ENCODE measurements at regions not wholly inside any gene's neighbourhood (a gene's known extent, or its start where the extent isn't known, plus 50 kb on each side); places are given as distances from the start of the nearest gene placed in this dataset.

DNA sequence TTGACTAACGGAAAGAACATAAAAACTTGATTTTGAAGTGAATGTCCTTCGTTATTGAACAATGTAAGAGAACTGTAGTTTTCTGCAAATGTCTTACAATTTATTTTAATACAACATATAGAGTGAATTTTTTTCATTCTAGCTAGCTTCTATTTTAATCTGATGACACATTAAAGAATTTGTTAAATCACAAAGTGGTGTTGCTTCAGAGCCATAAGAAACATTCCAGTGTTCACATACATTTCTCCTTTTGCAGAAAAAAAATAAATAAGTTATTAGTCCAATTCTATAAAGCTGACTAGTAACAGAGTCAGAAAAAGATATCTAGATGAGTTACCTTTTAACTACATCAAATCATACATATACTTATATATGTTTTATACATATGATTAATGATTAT, 914.3 kb upstream of the SLC39A10 start:
- no peaks in the 10 kb centered on the region for H3K9me3 Mint-ChIP-seq (ENCODE audit: unreplicated experiment)
- no peaks in the 10 kb centered on the region for H4K20me1 ChIP-seq (ENCODE audit: insufficient read depth, low read length)
- H3K4me1 Mint-ChIP-seq (ENCODE audit: low read depth, unreplicated experiment): no peaks in the 10 kb centered on the region
- no peaks in the 10 kb centered on the region for H3K27me3 Mint-ChIP-seq (ENCODE audit: low read depth, unreplicated experiment)
- no peaks in the 10 kb centered on the region for H3K36me3 Mint-ChIP-seq (ENCODE audit: low read depth, unreplicated experiment)
- H3K9ac ChIP-seq (ENCODE audit: low read length): no peak overlapping the region
- H3K4me1 ChIP-seq (ENCODE audit: insufficient read depth, low read length): no peaks in the 10 kb centered on the region
- H3K36me3 ChIP-seq (ENCODE audit: insufficient read depth, low read length): no peaks in the 10 kb centered on the region
- TF ChIP-seq CTCF (IDR thresholded peaks at IDR 0.05; ENCODE audit: insufficient read depth, low read depth, low read length) (no peak), EZH2 (IDR thresholded peaks at IDR 0.05; ENCODE audit: insufficient read depth, low read length) (no peak)
- FAIRE-seq (no peak), DNase-seq (ENCODE audit: low read depth) (no peak)
- H3K27ac ChIP-seq (ENCODE audit: low read depth, low read length): no peak overlapping the region
- no peak overlapping the region for H2AFZ ChIP-seq (ENCODE audit: low read depth, low read length)
- no peaks in the 10 kb centered on the region for H3K9me3 ChIP-seq (ENCODE audit: insufficient read depth, low read depth, low read length)
- H3K79me2 ChIP-seq (ENCODE audit: insufficient read depth, low read length): no peaks in the 10 kb centered on the region
- H3K27me3 ChIP-seq (ENCODE audit: insufficient read depth, low read length): no peaks in the 10 kb centered on the region
- H3K4me2 ChIP-seq (ENCODE audit: low read length): no peak overlapping the region
- no peak overlapping the region for H3K27ac Mint-ChIP-seq (ENCODE audit: unreplicated experiment)
- no peak overlapping the region for H3K4me3 Mint-ChIP-seq (ENCODE audit: unreplicated experiment)
- no peak overlapping the region for H3K4me3 ChIP-seq (ENCODE audit: insufficient read depth, low read depth, low read length)

DNA sequence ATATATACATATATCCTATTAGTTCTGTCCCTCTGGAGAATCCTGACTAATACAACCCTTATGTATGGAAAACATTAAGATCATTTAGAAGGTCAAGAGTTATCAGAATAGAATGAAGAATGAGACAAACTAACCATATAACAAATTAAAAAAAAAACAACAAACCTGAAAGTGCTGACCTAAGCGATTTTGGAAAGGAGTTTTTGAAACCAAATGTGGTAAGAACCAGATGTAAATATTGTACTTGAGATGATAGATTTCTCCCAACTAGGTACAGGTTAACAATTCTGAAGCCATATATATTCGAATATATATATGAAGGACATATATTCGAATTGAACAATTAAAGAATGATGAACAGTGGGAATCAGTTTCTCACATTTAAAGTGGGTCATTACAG, 917.8 kb upstream of the SLC39A10 start:
- Histone ChIP-seq H3K4me3 (ENCODE audit: insufficient read depth, low read depth, low read length) (no peak overlapping the region), H2AFZ (ENCODE audit: low read depth, low read length) (no peak overlapping the region), H3K27me3 (ENCODE audit: insufficient read depth, low read length) (no peaks in the 10 kb centered on the region), H3K9ac (ENCODE audit: low read length) (no peak overlapping the region), H3K9me3 (ENCODE audit: insufficient read depth, low read depth, low read length) (no peaks in the 10 kb centered on the region), H3K4me1 (ENCODE audit: insufficient read depth, low read length) (no peaks in the 10 kb centered on the region), H4K20me1 (ENCODE audit: insufficient read depth, low read length) (no peaks in the 10 kb centered on the region), H3K79me2 (ENCODE audit: insufficient read depth, low read length) (no peaks in the 10 kb centered on the region), H3K4me2 (ENCODE audit: low read length) (no peak overlapping the region), H3K36me3 (ENCODE audit: insufficient read depth, low read length) (no peaks in the 10 kb centered on the region), H3K27ac (ENCODE audit: low read depth, low read length) (no peak overlapping the region)
- no peaks in the 10 kb centered on the region for H3K27me3 Mint-ChIP-seq (ENCODE audit: low read depth, unreplicated experiment)
- no peak for FAIRE-seq
- no peaks in the 10 kb centered on the region for H3K4me1 Mint-ChIP-seq (ENCODE audit: low read depth, unreplicated experiment)
- H3K27ac Mint-ChIP-seq (ENCODE audit: unreplicated experiment): no peak overlapping the region
- peaks cover 4% of the 10 kb centered on the region for H3K9me3 Mint-ChIP-seq (ENCODE audit: unreplicated experiment)
- TF ChIP-seq EZH2 (IDR thresholded peaks at IDR 0.05; ENCODE audit: insufficient read depth, low read length) (no peak), CTCF (IDR thresholded peaks at IDR 0.05; ENCODE audit: insufficient read depth, low read depth, low read length) (no peak)
- no peak overlapping the region for H3K4me3 Mint-ChIP-seq (ENCODE audit: unreplicated experiment)
- no peak for DNase-seq (ENCODE audit: low read depth)
- H3K36me3 Mint-ChIP-seq (ENCODE audit: low read depth, unreplicated experiment): no peaks in the 10 kb centered on the region

DNA sequence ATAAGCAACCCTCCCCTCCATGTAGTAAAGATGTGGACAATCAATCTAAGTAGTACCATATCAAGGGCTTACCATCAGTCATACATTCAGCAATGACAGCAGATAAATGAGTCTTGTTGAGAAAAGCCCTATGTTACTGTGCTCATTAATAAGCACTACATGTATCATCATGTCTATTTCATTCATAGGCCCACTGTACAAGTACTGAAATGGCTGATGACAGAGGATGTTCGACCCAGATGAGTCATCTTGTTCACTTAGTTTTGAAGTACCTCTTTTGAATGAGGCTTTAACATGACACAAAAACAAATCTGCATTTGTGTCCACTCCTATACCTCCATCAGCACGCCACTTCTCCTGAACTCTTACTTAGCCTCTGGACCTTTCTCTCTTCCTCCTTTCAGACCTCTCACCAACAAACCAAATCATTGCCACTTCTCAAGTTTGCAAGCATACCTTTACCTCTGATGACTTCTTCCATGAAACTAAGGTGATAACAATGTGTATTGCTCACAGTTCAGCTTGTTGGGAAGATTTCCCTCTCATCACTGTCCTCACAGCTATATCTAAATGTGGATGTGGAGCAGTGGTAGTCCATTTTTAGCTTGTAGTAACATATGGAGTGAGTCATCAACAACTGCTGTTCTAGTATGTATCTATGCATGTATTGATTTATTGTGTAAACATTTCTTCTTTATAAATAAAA, 921.0 kb upstream of the SLC39A10 start:
- H3K27me3 ChIP-seq (ENCODE audit: insufficient read depth, low read length): no peaks in the 10 kb centered on the region
- Mint-ChIP-seq H3K9me3 (ENCODE audit: unreplicated experiment) (peaks cover 4% of the 10 kb centered on the region), H3K27me3 (ENCODE audit: low read depth, unreplicated experiment) (no peaks in the 10 kb centered on the region), H3K36me3 (ENCODE audit: low read depth, unreplicated experiment) (no peaks in the 10 kb centered on the region), H3K4me1 (ENCODE audit: low read depth, unreplicated experiment) (no peaks in the 10 kb centered on the region), H3K27ac (ENCODE audit: unreplicated experiment) (no peak overlapping the region), H3K4me3 (ENCODE audit: unreplicated experiment) (no peak overlapping the region)
- H3K36me3 ChIP-seq (ENCODE audit: insufficient read depth, low read length): no peaks in the 10 kb centered on the region
- no peaks in the 10 kb centered on the region for H3K79me2 ChIP-seq (ENCODE audit: insufficient read depth, low read length)
- H3K4me2 ChIP-seq (ENCODE audit: low read length): no peak overlapping the region
- TF ChIP-seq EZH2 (IDR thresholded peaks at IDR 0.05; ENCODE audit: insufficient read depth, low read length) (no peak), CTCF (IDR thresholded peaks at IDR 0.05; ENCODE audit: insufficient read depth, low read depth, low read length) (no peak)
- H3K4me3 ChIP-seq (ENCODE audit: insufficient read depth, low read depth, low read length): no peak overlapping the region
- no peaks in the 10 kb centered on the region for H4K20me1 ChIP-seq (ENCODE audit: insufficient read depth, low read length)
- H3K27ac ChIP-seq (ENCODE audit: low read depth, low read length): no peak overlapping the region
- H3K9ac ChIP-seq (ENCODE audit: low read length): no peak overlapping the region
- no peaks in the 10 kb centered on the region for H3K4me1 ChIP-seq (ENCODE audit: insufficient read depth, low read length)
- FAIRE-seq: no peak
- no peak overlapping the region for H2AFZ ChIP-seq (ENCODE audit: low read depth, low read length)
- DNase-seq (ENCODE audit: low read depth): peak; percentile 0
- H3K9me3 ChIP-seq (ENCODE audit: insufficient read depth, low read depth, low read length): no peaks in the 10 kb centered on the region
